GM23248 (cell line): ENCODE measurements at regions not wholly inside any gene's neighbourhood (a gene's known extent, or its start where the extent isn't known, plus 50 kb on each side); places are given as distances from the start of the nearest gene placed in this dataset.

ENCODE experiments used
- EZH2 ChIP-seq: fragments of 200-600 bp; sonication (generic); IDR thresholded peaks from 2 replicates; pipeline ENCODE4 v1.6.1; 2018; ENCODE audit warnings: antibody characterized with exemption, mild to moderate bottlenecking; ENCODE audit not compliant: insufficient read depth, poor library complexity, severe bottlenecking
- EZH2phosphoT487 ChIP-seq: fragments of 200-600 bp; sonication (generic); IDR thresholded peaks from 2 replicates; pipeline ENCODE4 v1.6.1; 2018; ENCODE audit warnings: antibody characterized with exemption, moderate library complexity, mild to moderate bottlenecking, low read depth; ENCODE audit not compliant: insufficient read depth

DNA sequence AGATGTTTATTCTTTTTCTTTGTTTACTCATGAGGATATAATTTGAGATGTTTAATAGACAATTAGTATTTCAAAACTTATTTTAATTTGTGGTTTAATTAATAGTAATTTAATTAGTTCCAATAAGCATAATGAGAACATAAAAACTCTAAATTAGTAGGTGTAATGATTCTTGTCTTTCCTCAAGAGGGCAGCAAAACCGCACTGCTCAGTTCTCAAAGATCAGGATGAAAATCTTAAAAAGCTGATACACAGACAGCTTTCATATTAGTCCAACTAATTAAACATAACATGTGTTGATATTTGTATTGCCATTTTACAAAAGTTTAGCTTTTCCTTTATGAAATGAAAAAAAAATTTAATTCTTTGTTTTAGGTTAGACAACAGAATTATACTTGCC lies 106.7 kb upstream of the C21orf91 start:
- TF ChIP-seq EZH2 (no peak), EZH2phosphoT487 (no peak)
